Upper lobe of left lung (tissue), 6 donors: ENCODE measurements at regions not wholly inside any gene's neighbourhood (a gene's known extent, or its start where the extent isn't known, plus 50 kb on each side); places are given as distances from the start of the nearest gene placed in this dataset.

Experiments used
- ATAC-seq, 2 donors: fragments of 200-7000 bp; cut with Tn5 transposase; one replicate each; pipeline ENCODE4 v1.9.1; 2022; ENCODE audit warnings: mild to moderate bottlenecking in 2 of 2, moderate library complexity in 2 of 2; ENCODE audit not compliant: low FRiP score in 2 of 2
- DNase-seq, 2 donors: peaks; one replicate each; pipeline ENCODE4 v3.0.0-alpha.2; 2019 to 2020
- H3K27ac ChIP-seq, 4 donors: fragments of 200-600 bp; sonication (generic); one replicate each; pipeline ENCODE4 v1.5.1; 2016 to 2019
- H3K27me3 ChIP-seq, 4 donors: fragments of 200-600 bp; sonication (generic); one replicate each; pipeline ENCODE4 v1.5.1; 2017 to 2019
- H3K36me3 ChIP-seq, 4 donors: fragments of 200-600 bp; sonication (generic); one replicate each; pipeline ENCODE4 v1.5.1; 2016 to 2019
- H3K4me1 ChIP-seq, 4 donors: fragments of 200-600 bp; sonication (generic); one replicate each; pipeline ENCODE4 v1.5.1; 2018 to 2019
- H3K4me3 ChIP-seq, 4 donors: fragments of 200-600 bp; sonication (generic); one replicate each; pipeline ENCODE4 v1.5.1; 2017 to 2019; ENCODE audit warnings: mild to moderate bottlenecking in 2 of 4, moderate library complexity in 1 of 4
- H3K9me3 ChIP-seq, 4 donors: fragments of 200-600 bp; sonication (generic); one replicate each; pipeline ENCODE4 v1.5.1; 2018 to 2019
- CTCF ChIP-seq, 6 experiments: fragments of 450-650 bp in 4 of 6; fragments of 200-600 bp in 2 of 6; sonication (generic) in 2 of 6; IDR thresholded peaks; one replicate each; pipeline ENCODE4 v1.5.1; 2016 to 2019; ENCODE audit warnings: antibody characterized with exemption in 6 of 6
- EP300 ChIP-seq, 4 donors: sonication (generic); formaldehyde crosslinking; IDR thresholded peaks; one replicate each; pipeline ENCODE4 v1.5.1; 2017; ENCODE audit warnings: antibody characterized with exemption in 4 of 4, control low read depth in 2 of 4
- POLR2A ChIP-seq, 4 donors: fragments of 450-650 bp; IDR thresholded peaks; one replicate each; pipeline ENCODE4 v1.5.1; 2016 to 2017; ENCODE audit warnings: antibody characterized with exemption in 4 of 4, mild to moderate bottlenecking in 2 of 4
- POLR2AphosphoS5 ChIP-seq, 2 donors: sonication (generic); formaldehyde crosslinking; IDR thresholded peaks; one replicate each; pipeline ENCODE4 v1.5.1; 2017; ENCODE audit warnings: antibody characterized with exemption in 2 of 2
- WGBS, 2 donors: methylation state at CpG; one replicate each; pipeline ENCODE4 v1.1.5; 2017 to 2018; 5-methylcytosine and 5-hydroxymethylcytosine counted together
- donor health status: DM: no; HTN: no; CAD: no; lungs with moderate emphysema.
- donor health status: DM: no; HTN: yes; CAD: no; lungs with severe emphysema.

- DNase-seq (no peak), ATAC-seq (no peak)
- no peak overlapping the region for H3K4me3 ChIP-seq
- TF ChIP-seq CTCF (IDR thresholded peaks at IDR 0.05) = no peak
- TF ChIP-seq EP300 (IDR thresholded peaks at IDR 0.05) = no peak
- TF ChIP-seq POLR2AphosphoS5 (IDR thresholded peaks at IDR 0.05) = no peak
- no peak for TF ChIP-seq POLR2A (IDR thresholded peaks at IDR 0.05)
- H3K36me3 ChIP-seq = no peaks in the 10 kb centered on the region
- no peak overlapping the region for H3K27ac ChIP-seq
- no peaks in the 10 kb centered on the region for H3K4me1 ChIP-seq
- no peaks in the 10 kb centered on the region for H3K27me3 ChIP-seq
- WGBS, 2 donors = 66 to 75% methylated on average over 2 to 3 of the region's 3 CpGs
- no peaks in the 10 kb centered on the region for H3K9me3 ChIP-seq
These were observed 244.6 kb upstream of the FOXQ1 start for GRCh38 chr6:1067346-1067745.

- Histone ChIP-seq H3K27me3 (no peaks in the 10 kb centered on the region), H3K27ac (no peak overlapping the region), H3K4me1 (no peaks in the 10 kb centered on the region), H3K4me3 (no peak overlapping the region), H3K9me3 (no peaks in the 10 kb centered on the region), H3K36me3 (no peaks in the 10 kb centered on the region)
- ATAC-seq = no peak
- TF ChIP-seq POLR2AphosphoS5 (IDR thresholded peaks at IDR 0.05) = no peak
- no peak for DNase-seq
- WGBS, 2 donors = 89 to 90% methylated on average over 11 of the region's 11 CpGs
These were observed 245.3 kb upstream of the FOXQ1 start for GRCh38 chr6:1066449-1067090.

GRCh38 chr6:1065986-1066385 is 245.9 kb upstream of the FOXQ1 start:
- ATAC-seq = no peak
- no peak for DNase-seq
- Histone ChIP-seq H3K36me3 (no peaks in the 10 kb centered on the region), H3K9me3 (no peaks in the 10 kb centered on the region), H3K27me3 (no peaks in the 10 kb centered on the region), H3K4me3 (no peak overlapping the region), H3K27ac (no peak overlapping the region), H3K4me1 (no peaks in the 10 kb centered on the region)
- TF ChIP-seq CTCF (IDR thresholded peaks at IDR 0.05) (no peak), POLR2A (IDR thresholded peaks at IDR 0.05) (no peak), POLR2AphosphoS5 (IDR thresholded peaks at IDR 0.05) (no peak), EP300 (IDR thresholded peaks at IDR 0.05) (no peak)
- WGBS, 2 donors = 81 to 85% methylated on average over 8 of the region's 8 CpGs

GRCh38 chr6:1063671-1064355 is 248.1 kb upstream of the FOXQ1 start:
- H3K27me3 ChIP-seq = no peaks in the 10 kb centered on the region
- 83 to 87% methylated on average over 13 of the region's 13 CpGs for WGBS, 2 donors
- ATAC-seq (no peak), DNase-seq (no peak)
- H3K4me1 ChIP-seq = no peaks in the 10 kb centered on the region
- H3K9me3 ChIP-seq = no peaks in the 10 kb centered on the region
- no peak overlapping the region for H3K4me3 ChIP-seq
- H3K27ac ChIP-seq = no peak overlapping the region
- TF ChIP-seq POLR2A (IDR thresholded peaks at IDR 0.05) (no peak), POLR2AphosphoS5 (IDR thresholded peaks at IDR 0.05) (no peak), CTCF (IDR thresholded peaks at IDR 0.05) (no peak), EP300 (IDR thresholded peaks at IDR 0.05) (no peak)
- H3K36me3 ChIP-seq = no peaks in the 10 kb centered on the region

- Histone ChIP-seq H3K27ac (no peak overlapping the region), H3K4me1 (no peaks in the 10 kb centered on the region), H3K4me3 (no peak overlapping the region), H3K36me3 (no peaks in the 10 kb centered on the region), H3K27me3 (no peaks in the 10 kb centered on the region), H3K9me3 (no peaks in the 10 kb centered on the region)
- 80 to 82% methylated on average over 8 of the region's 8 CpGs for WGBS, 2 donors
- no peak for TF ChIP-seq POLR2A (IDR thresholded peaks at IDR 0.05)
- no peak for TF ChIP-seq EP300 (IDR thresholded peaks at IDR 0.05)
- TF ChIP-seq CTCF (IDR thresholded peaks at IDR 0.05) = no peak
- TF ChIP-seq POLR2AphosphoS5 (IDR thresholded peaks at IDR 0.05) = no peak
- DNase-seq (no peak), ATAC-seq (no peak)
These were observed 248.9 kb upstream of the FOXQ1 start for GRCh38 chr6:1062786-1063545.
